IPS DF 4.7 (cell line): ENCODE measurements at regions not wholly inside any gene's neighbourhood (a gene's known extent, or its start where the extent isn't known, plus 50 kb on each side); places are given as distances from the start of the nearest gene placed in this dataset.

Experiments
- DNase-seq: peaks from one replicate; pipeline ENCODE4 v3.0.0-alpha.2; 2013; ENCODE audit warnings: low spot score; ENCODE audit errors: extremely low read depth

DNA sequence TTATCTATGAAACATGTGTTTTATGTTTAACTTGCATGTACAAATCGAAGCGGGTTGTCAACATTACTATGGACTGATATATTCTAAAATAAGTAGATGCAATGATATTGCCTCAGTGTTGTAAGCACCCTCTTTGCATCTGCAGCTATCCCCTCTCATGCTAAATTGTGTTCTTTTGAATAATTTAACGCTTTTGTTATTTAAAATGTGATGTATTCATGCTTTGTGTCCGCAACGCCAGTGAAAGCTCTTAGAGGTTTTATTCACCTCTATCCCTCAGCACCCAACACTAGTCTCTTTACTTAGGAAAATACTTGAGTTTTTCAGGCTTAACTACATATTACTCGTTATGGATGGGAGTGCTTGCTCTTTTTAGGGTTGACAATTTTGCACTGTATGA lies 173.7 kb upstream of the ID4 start:
- DNase-seq: no peak

- no peak for DNase-seq
Measured at GRCh38 chr6:19664050-19664449, 173.1 kb upstream of the ID4 start.

- DNase-seq: no peak
Measured at GRCh38 chr6:19664878-19665612, 172.1 kb upstream of the ID4 start.

DNA sequence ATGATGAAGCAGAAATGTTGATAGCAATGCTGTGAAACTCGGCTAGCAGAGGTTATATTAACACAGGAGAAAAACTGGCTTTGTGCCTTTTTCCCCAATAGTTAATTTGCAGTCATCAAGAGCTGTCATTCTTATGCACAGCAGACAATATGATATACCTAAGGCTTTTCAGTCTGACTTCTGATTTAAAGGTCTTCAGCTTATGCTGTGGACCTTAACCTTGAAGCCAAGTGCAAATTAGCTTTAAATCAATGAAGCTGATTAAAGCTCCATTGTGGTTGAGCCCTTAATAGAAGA lies 171.6 kb upstream of the ID4 start:
- DNase-seq: no peak

DNA sequence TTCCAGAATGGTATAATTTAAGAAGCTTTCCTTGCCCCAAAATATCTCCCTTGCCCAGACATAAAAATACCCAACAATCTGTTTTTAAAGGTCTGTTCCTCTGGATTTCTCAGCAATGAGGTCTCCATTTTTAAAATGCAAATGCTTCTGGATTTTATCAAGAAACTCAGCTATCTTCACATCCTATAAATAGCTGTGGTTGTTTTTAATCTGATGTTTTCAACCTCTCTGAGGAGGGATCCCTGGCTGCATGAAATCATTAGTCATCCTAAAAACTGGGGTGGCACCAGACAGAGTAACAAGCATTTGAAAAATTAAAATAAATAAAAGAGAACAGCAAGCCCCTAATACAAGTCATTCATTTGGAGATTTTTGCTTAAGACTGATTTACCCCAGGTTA lies 168.5 kb upstream of the ID4 start:
- no peak for DNase-seq

DNA sequence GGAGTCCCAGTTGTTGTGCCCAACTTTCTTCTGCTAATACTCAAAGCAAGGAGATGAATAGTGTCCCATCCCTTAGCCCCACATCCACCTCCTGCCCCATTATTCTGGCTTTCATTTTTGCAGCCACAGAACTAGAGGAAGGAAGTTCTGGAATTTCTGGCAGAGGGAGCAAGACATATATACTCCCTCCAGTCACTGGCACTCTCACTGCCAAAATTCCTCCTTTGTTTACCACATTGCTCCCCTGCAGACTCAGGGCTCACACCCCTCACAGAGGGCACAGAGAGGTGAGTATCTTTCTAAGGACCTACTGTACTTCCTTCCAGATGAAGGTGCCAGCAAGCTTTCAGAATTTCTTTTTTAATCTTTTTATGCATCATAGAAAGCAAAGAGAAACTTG lies 168.0 kb upstream of the ID4 start:
- no peak for DNase-seq

- no peak for DNase-seq
Measured at GRCh38 chr6:19682859-19683258, 154.3 kb upstream of the ID4 start.

GRCh38 chr6:19690325-19691075 lies 146.7 kb upstream of the ID4 start:
- DNase-seq: no peak

GRCh38 chr6:19691465-19692167 lies 145.6 kb upstream of the ID4 start:
- no peak for DNase-seq

GRCh38 chr6:19692506-19693298 lies 144.5 kb upstream of the ID4 start:
- no peak for DNase-seq

GRCh38 chr6:19694697-19695096 lies 142.5 kb upstream of the ID4 start:
- DNase-seq: no peak

- DNase-seq: no peak
Measured at GRCh38 chr6:19697744-19698290, 139.4 kb upstream of the ID4 start.

GRCh38 chr6:19699932-19700331 lies 137.2 kb upstream of the ID4 start:
- DNase-seq: no peak

GRCh38 chr6:19705606-19706005 lies 131.6 kb upstream of the ID4 start:
- no peak for DNase-seq

GRCh38 chr6:19712012-19712688 lies 125.0 kb upstream of the ID4 start:
- no peak for DNase-seq

GRCh38 chr6:19712998-19713397 lies 124.2 kb upstream of the ID4 start:
- DNase-seq: no peak

- DNase-seq: no peak
Measured at GRCh38 chr6:19713411-19713810, 123.8 kb upstream of the ID4 start.

GRCh38 chr6:19713984-19714383 lies 123.2 kb upstream of the ID4 start:
- no peak for DNase-seq

- no peak for DNase-seq
Measured at GRCh38 chr6:19714434-19715166, 122.6 kb upstream of the ID4 start.

GRCh38 chr6:19715167-19715551 lies 122.0 kb upstream of the ID4 start:
- no peak for DNase-seq
